GM12865 (cell line): ENCODE measurements at regions not wholly inside any gene's neighbourhood (a gene's known extent, or its start where the extent isn't known, plus 50 kb on each side); places are given as distances from the start of the nearest gene placed in this dataset.
"Not testable (repeated sequence)": the region's sequence is repeated elsewhere in the genome, so short reads cannot be mapped to it uniquely, and the experiment has no call there.

ENCODE experiments used
- DNase-seq: peaks from one replicate; pipeline ENCODE4 v3.0.0; 2010; ENCODE audit warnings: low read depth
- H3K4me3 ChIP-seq: 2 replicates; pipeline ENCODE4 v1.5.1; 2011; ENCODE audit warnings: mild to moderate bottlenecking, low read depth, low read length, control low read depth
- CTCF ChIP-seq: IDR thresholded peaks from 2 replicates; pipeline ENCODE4 v1.5.1; 2011; ENCODE audit warnings: low read length, control low read depth, low read depth, inconsistent platforms; ENCODE audit not compliant: insufficient read depth; ENCODE audit errors: missing control alignments

- H3K4me3 ChIP-seq, DNase-seq: not testable (repeated sequence)
These were observed 848.5 kb downstream of the TTLL7 start for GRCh38 chr1:83150479-83150878.

GRCh38 chr1:83145820-83146219 lies 853.1 kb downstream of the TTLL7 start:
- not testable (repeated sequence) for DNase-seq, H3K4me3 ChIP-seq

- not testable (repeated sequence) for H3K4me3 ChIP-seq, DNase-seq
These were observed 856.1 kb downstream of the TTLL7 start for GRCh38 chr1:83142802-83143201.

- DNase-seq, H3K4me3 ChIP-seq: not testable (repeated sequence)
These were observed 863.3 kb downstream of the TTLL7 start for GRCh38 chr1:83135524-83136157.

DNA sequence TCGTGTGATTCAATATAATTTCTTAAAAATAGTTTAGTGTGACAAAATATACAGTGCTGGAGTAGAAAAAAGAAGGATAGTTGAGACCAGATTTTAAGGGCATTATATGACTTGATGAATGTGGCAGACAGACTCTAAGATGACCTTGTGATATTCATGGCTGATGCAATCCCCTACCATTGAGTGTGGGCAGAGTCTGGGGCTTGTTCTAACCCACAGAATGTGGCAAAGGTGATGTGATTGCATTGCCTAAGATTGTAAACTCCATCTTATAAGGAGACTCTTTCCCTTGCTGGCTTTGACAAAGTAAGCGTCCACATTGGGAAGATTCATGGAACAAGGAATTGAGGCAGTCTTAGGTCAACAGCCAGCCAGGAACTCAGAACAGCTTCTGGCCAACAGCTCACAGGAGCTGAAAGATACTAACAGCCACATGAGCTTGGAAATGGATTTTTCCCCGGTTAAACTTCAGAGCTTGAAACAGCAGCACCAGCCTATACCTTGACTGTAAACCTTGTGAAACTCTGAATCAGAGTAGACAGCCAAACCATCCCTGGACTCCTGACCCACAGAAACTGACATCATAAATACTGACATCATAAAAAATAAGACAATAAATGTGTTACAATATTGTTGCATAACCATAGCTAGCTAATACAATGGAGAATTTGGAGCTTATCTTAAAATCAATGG lies 864.5 kb downstream of the TTLL7 start:
- not testable (repeated sequence) for DNase-seq, H3K4me3 ChIP-seq

DNA sequence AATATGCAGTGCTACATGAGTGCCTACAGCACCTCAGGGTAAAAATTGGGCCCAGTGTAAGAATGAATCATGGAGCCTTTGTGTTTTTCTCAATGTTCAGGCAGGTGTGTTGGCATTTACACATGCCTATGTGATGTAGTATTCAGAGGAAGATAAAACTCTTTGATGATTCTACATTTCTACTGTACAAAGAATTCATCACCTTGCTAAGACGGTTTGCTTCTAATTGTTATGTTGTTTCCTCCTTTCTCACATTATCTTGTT lies 867.3 kb downstream of the TTLL7 start:
- no peak overlapping the region for H3K4me3 ChIP-seq
- TF ChIP-seq CTCF = no peak
- no peak for DNase-seq

- no peak for TF ChIP-seq CTCF
- no peak overlapping the region for H3K4me3 ChIP-seq
- DNase-seq = peak; percentile 18
These were observed 867.8 kb downstream of the TTLL7 start for GRCh38 chr1:83130886-83131691.

DNA sequence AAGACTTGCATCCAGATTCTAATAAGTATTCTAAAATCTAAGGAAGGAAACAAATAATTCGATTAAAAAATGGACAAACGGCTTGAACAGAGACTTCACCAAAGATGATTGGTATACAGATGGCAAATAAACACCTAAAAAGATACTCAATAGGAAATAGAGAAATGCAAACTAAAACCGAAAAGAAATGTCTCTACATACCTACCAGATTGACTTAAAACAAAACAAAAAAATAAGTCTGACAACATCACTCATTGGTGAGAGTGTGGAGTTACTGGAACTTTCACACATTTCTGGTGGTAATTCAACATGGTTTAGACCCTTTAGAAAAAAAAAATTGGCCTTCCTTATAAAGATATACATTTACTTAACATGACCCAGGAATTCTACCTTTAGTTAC lies 869.8 kb downstream of the TTLL7 start:
- no peak for DNase-seq
- H3K4me3 ChIP-seq = no peak overlapping the region
- TF ChIP-seq CTCF = no peak

- no peak overlapping the region for H3K4me3 ChIP-seq
- no peak for TF ChIP-seq CTCF
- no peak for DNase-seq
These were observed 873.5 kb downstream of the TTLL7 start for GRCh38 chr1:83125456-83125855.
